ENCODE measurements at regions not wholly inside any gene's neighbourhood (a gene's known extent, or its start where the extent isn't known, plus 50 kb on each side); places are given as distances from the start of the nearest gene placed in this dataset.

DNA sequence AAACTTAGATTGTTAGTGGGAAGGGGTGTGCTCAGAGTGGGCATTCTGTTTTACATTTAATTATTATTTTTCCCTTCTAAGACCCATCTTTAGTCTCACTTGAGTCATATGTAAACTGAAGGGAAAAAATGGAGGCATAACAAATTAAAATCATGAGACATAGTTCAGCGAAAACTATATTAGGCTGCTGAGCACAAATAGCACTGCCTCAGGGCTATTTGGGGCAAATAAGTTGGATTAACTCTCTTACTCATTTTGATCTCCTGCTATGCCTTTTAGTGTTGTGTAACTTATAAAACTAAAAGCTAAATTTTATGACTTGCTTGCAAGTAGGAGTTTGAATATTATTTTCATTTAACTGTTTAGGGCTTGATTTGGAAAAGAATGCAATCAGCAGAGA, 1329.2 kb upstream of the PCDH7 start:
- intact Hi-C loops (cut with DNase I), result no loop called here
- 94% methylated on average over 1 of the region's 1 CpG for WGBS
- no peaks in the 10 kb centered on the region for H3K9me3 ChIP-seq
- TF ChIP-seq EP300 (IDR thresholded peaks at IDR 0.05), result no peak
- TF ChIP-seq, protein P1, sequence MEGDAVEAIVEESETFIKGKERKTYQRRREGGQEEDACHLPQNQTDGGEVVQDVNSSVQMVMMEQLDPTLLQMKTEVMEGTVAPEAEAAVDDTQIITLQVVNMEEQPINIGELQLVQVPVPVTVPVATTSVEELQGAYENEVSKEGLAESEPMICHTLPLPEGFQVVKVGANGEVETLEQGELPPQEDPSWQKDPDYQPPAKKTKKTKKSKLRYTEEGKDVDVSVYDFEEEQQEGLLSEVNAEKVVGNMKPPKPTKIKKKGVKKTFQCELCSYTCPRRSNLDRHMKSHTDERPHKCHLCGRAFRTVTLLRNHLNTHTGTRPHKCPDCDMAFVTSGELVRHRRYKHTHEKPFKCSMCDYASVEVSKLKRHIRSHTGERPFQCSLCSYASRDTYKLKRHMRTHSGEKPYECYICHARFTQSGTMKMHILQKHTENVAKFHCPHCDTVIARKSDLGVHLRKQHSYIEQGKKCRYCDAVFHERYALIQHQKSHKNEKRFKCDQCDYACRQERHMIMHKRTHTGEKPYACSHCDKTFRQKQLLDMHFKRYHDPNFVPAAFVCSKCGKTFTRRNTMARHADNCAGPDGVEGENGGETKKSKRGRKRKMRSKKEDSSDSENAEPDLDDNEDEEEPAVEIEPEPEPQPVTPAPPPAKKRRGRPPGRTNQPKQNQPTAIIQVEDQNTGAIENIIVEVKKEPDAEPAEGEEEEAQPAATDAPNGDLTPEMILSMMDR (IDR thresholded peaks at IDR 0.05), result no peak
- no peak for TF ChIP-seq POLR2A (IDR thresholded peaks at IDR 0.05; ENCODE audit: low read depth)
- no peak for TF ChIP-seq POLR2AphosphoS5 (IDR thresholded peaks at IDR 0.05)
- no peaks in the 10 kb centered on the region for H3K4me1 ChIP-seq
- H3K27ac ChIP-seq (replicated peaks in 1 of 4), result no peak overlapping the region
- H3K27me3 ChIP-seq, result no peaks in the 10 kb centered on the region
- no peaks in the 10 kb centered on the region for H3K36me3 ChIP-seq
- no peak overlapping the region for H3K4me3 ChIP-seq
- no peak for DNase-seq (ENCODE audit: extremely low spot score)

DNA sequence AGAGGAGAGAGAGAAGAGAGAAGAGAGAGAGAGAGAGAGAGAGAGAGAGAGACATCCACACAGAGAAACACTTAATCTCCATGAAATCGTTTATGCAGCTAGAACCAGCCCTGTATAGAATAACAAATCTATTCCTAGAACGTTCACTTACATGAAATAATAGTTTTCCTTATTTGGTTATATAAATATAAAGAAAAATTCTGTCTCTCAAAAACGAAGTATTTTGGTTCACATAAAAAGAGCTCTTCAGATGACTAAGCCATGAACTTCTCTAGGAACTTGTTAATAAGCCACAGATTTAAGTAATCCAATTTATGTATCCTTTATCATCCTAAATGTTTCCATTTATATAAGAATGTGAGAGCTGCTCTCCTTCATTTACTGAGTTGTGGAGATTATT, 1315.1 kb upstream of the PCDH7 start:
- intact Hi-C loops (cut with DNase I), result no loop called here
- no peaks in the 10 kb centered on the region for H3K9me3 ChIP-seq
- H3K36me3 ChIP-seq, result no peaks in the 10 kb centered on the region
- no peak overlapping the region for H3K27ac ChIP-seq (replicated peaks in 1 of 4)
- DNase-seq (ENCODE audit: extremely low spot score), result no peak
- no peaks in the 10 kb centered on the region for H3K4me1 ChIP-seq
- H3K27me3 ChIP-seq, result no peaks in the 10 kb centered on the region
- TF ChIP-seq, protein P1 (IDR thresholded peaks at IDR 0.05), result no peak
- TF ChIP-seq EP300 (IDR thresholded peaks at IDR 0.05), result no peak
- TF ChIP-seq POLR2AphosphoS5 (IDR thresholded peaks at IDR 0.05), result no peak
- no peak for TF ChIP-seq POLR2A (IDR thresholded peaks at IDR 0.05; ENCODE audit: low read depth)
- 39% methylated on average over 3 of the region's 3 CpGs for WGBS
- no peak overlapping the region for H3K4me3 ChIP-seq

- H3K4me3 ChIP-seq, result no peak overlapping the region
- no peak for DNase-seq (ENCODE audit: extremely low spot score)
- TF ChIP-seq, protein P1 (IDR thresholded peaks at IDR 0.05), result no peak
- TF ChIP-seq POLR2AphosphoS5 (IDR thresholded peaks at IDR 0.05), result no peak
- TF ChIP-seq EP300 (IDR thresholded peaks at IDR 0.05), result no peak
- no peak for TF ChIP-seq POLR2A (IDR thresholded peaks at IDR 0.05; ENCODE audit: low read depth)
- intact Hi-C loops (cut with DNase I), result no loop called here
- no peak overlapping the region for H3K27ac ChIP-seq (replicated peaks in 1 of 4)
- no peaks in the 10 kb centered on the region for H3K9me3 ChIP-seq
- H3K36me3 ChIP-seq, result no peaks in the 10 kb centered on the region
- H3K27me3 ChIP-seq, result no peaks in the 10 kb centered on the region
- WGBS, result 74% methylated on average over 3 of the region's 3 CpGs
- H3K4me1 ChIP-seq, result no peaks in the 10 kb centered on the region
Observed at GRCh38 chr4:29415771-29416170, 1304.4 kb upstream of the PCDH7 start.

DNA sequence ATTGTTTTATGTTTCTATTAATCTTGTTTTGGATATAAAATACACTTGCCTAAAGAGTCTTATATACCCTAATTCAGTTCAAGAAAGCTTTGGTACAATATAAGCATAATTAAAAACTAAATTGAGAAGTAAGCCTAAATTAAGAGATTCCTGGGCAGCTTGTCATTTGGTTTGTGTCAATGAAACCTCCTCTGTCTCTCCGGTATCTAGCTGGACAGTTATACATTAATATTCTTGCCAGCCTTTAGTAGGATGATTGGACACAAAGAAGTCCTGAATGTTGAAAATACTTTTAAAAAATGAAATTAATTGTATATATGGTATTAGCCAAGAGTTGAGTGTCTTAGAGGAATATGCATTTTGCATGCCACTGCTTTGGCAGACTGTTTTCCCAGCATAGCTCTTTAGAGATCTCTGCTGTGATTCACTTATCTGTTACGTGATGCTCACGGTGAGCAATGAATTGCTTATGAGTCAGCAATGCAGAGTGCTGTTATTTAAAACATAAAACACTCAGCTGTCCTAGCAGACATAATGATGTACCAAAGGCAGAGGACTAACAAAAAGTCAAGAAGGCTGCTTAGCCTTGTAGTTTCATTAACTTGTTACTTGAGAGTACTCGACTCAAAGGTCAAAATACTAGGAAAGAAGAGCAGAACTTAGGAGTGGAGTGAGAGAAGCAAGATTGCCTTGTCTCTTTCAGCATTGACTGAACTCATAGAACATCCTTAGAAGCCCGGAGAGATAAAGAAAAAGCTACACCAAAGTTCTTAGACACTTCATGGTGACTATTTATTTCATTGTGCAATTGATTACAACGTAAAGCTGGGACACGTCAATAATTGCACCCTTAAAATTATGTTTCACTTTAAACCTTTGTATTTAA, 1296.1 kb upstream of the PCDH7 start:
- 58% methylated on average over 7 of the region's 7 CpGs for WGBS
- H3K36me3 ChIP-seq, result no peaks in the 10 kb centered on the region
- DNase-seq (ENCODE audit: extremely low spot score), result no peak
- no peak overlapping the region for H3K4me3 ChIP-seq
- no peaks in the 10 kb centered on the region for H3K9me3 ChIP-seq
- TF ChIP-seq, protein P1 (IDR thresholded peaks at IDR 0.05), result no peak
- no peak for TF ChIP-seq POLR2A (IDR thresholded peaks at IDR 0.05; ENCODE audit: low read depth)
- TF ChIP-seq EP300 (IDR thresholded peaks at IDR 0.05), result no peak
- no peak for TF ChIP-seq POLR2AphosphoS5 (IDR thresholded peaks at IDR 0.05)
- no peaks in the 10 kb centered on the region for H3K27me3 ChIP-seq
- intact Hi-C loops (cut with DNase I), result no loop called here
- no peaks in the 10 kb centered on the region for H3K4me1 ChIP-seq
- H3K27ac ChIP-seq (replicated peaks in 1 of 4), result no peak overlapping the region

Data from esophagus muscularis mucosa (tissue), 4 donors.